Suppressor macrophage treated with lipopolysaccharide for 4 hours (primary cell): ENCODE measurements at regions not wholly inside any gene's neighbourhood (a gene's known extent, or its start where the extent isn't known, plus 50 kb on each side); places are given as distances from the start of the nearest gene placed in this dataset.
A peak's percentile ranks its signal among the peaks of the same experiment; 100 is the strongest.

ENCODE experiments used
- DNase-seq: peaks from one replicate; pipeline ENCODE4 v3.0.0-alpha.2; 2020

- DNase-seq, result no peak
Measured at GRCh38 chr2:207257251-207258250, 91.8 kb upstream of the KLF7 start.

GRCh38 chr2:207258263-207258991 lies 92.7 kb upstream of the KLF7 start:
- peak; percentile 44 for DNase-seq

- no peak for DNase-seq
Measured at GRCh38 chr2:207260021-207260420, 94.3 kb upstream of the KLF7 start.

GRCh38 chr2:207260947-207261346 lies 95.2 kb upstream of the KLF7 start:
- no peak for DNase-seq

- no peak for DNase-seq
Measured at GRCh38 chr2:207264310-207264709, 98.6 kb upstream of the KLF7 start.

- no peak for DNase-seq
Measured at GRCh38 chr2:207265332-207265731, 99.6 kb upstream of the KLF7 start.

- peak; percentile 31 for DNase-seq
Measured at GRCh38 chr2:207265869-207266268, 100.1 kb upstream of the KLF7 start.

GRCh38 chr2:207266648-207267047 lies 100.9 kb upstream of the KLF7 start:
- DNase-seq, result no peak

- DNase-seq, result no peak
Measured at GRCh38 chr2:207269038-207269437, 103.3 kb upstream of the KLF7 start.

GRCh38 chr2:207274530-207275189 lies 108.9 kb upstream of the KLF7 start:
- DNase-seq, result peak; percentile 40

- no peak for DNase-seq
Measured at GRCh38 chr2:207275779-207276178, 110.0 kb upstream of the KLF7 start.

GRCh38 chr2:207276248-207276647 lies 110.5 kb upstream of the KLF7 start:
- no peak for DNase-seq

GRCh38 chr2:207276858-207277257 lies 111.1 kb upstream of the KLF7 start:
- no peak for DNase-seq

GRCh38 chr2:207279520-207279919 lies 113.8 kb upstream of the KLF7 start:
- no peak for DNase-seq

GRCh38 chr2:207281436-207281835 lies 115.7 kb upstream of the KLF7 start:
- DNase-seq, result peak; percentile 39

- DNase-seq, result no peak
Measured at GRCh38 chr2:207282916-207283315, 117.2 kb upstream of the KLF7 start.

- DNase-seq, result peak; percentile 86
Measured at GRCh38 chr2:207283356-207283755, 117.6 kb upstream of the KLF7 start.

GRCh38 chr2:207284556-207285472 lies 119.1 kb upstream of the KLF7 start:
- no peak for DNase-seq

GRCh38 chr2:207285473-207285815 lies 119.7 kb upstream of the KLF7 start:
- no peak for DNase-seq

- peak; percentile 15 for DNase-seq
Measured at GRCh38 chr2:207286106-207286505, 120.4 kb upstream of the KLF7 start.

GRCh38 chr2:207288628-207289027 lies 122.9 kb upstream of the KLF7 start:
- DNase-seq, result peak; percentile 45

- no peak for DNase-seq
Measured at GRCh38 chr2:207289295-207290018, 123.7 kb upstream of the KLF7 start.
